Gastrocnemius medialis (tissue), 4 donors: ENCODE measurements at regions not wholly inside any gene's neighbourhood (a gene's known extent, or its start where the extent isn't known, plus 50 kb on each side); places are given as distances from the start of the nearest gene placed in this dataset.

Experiments
- POLR2A ChIP-seq, 2 donors: fragments of 450-650 bp; IDR thresholded peaks; one replicate each; pipeline ENCODE4 v1.6.1; 2017; ENCODE audit warnings: antibody characterized with exemption in 2 of 2, mild to moderate bottlenecking in 2 of 2, moderate library complexity in 2 of 2
- TF ChIP-seq, protein P1 (sequence below), 5 experiments: fragments of 450-650 bp in 3 of 5; fragments of 200-600 bp in 2 of 5; sonication (generic) in 2 of 5; IDR thresholded peaks in 4 of 5; conservative IDR thresholded peaks in 1 of 5; 1 replicate in 4 of 5; 2 replicates in 1 of 5; pipeline ENCODE4 v1.5.1; 2016 to 2019; ENCODE audit warnings: antibody characterized with exemption in 5 of 5, mild to moderate bottlenecking in 3 of 5, moderate library complexity in 3 of 5

DNA sequence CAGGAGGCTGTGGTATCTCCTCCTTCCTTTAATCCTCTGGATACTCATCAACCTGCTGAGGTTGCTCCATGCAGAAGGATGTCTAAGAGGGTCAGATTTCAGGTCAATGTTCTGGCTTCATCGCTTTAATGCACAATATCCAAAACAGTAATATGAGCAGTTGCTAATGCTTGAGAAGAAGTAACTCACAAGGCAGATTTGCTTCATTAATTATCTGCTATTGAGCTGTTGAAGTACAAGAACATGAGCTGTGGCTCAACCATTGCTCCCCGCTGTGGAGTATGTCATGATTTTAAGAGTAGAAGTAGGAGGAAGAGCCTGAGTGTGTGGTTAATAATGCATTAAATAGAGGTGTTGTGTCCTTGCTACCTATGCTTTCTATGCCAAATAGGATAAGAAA lies 1412.9 kb upstream of the ALCAM start:
- TF ChIP-seq, protein P1, sequence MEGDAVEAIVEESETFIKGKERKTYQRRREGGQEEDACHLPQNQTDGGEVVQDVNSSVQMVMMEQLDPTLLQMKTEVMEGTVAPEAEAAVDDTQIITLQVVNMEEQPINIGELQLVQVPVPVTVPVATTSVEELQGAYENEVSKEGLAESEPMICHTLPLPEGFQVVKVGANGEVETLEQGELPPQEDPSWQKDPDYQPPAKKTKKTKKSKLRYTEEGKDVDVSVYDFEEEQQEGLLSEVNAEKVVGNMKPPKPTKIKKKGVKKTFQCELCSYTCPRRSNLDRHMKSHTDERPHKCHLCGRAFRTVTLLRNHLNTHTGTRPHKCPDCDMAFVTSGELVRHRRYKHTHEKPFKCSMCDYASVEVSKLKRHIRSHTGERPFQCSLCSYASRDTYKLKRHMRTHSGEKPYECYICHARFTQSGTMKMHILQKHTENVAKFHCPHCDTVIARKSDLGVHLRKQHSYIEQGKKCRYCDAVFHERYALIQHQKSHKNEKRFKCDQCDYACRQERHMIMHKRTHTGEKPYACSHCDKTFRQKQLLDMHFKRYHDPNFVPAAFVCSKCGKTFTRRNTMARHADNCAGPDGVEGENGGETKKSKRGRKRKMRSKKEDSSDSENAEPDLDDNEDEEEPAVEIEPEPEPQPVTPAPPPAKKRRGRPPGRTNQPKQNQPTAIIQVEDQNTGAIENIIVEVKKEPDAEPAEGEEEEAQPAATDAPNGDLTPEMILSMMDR (IDR thresholded peaks at IDR 0.05 in 4 of 5, conservative IDR thresholded peaks at IDR 0.05 in 1 of 5) = no peak
- TF ChIP-seq POLR2A (IDR thresholded peaks at IDR 0.05) = no peak
